ENCODE measurements at regions not wholly inside any gene's neighbourhood (a gene's known extent, or its start where the extent isn't known, plus 50 kb on each side); places are given as distances from the start of the nearest gene placed in this dataset.

- DNase-seq (ENCODE audit: low read depth, low spot score): no peak
- no peak overlapping the region for H3K4me3 ChIP-seq (ENCODE audit: low read length)
Observed at GRCh38 chr1:4351453-4351852, 303.0 kb upstream of the AJAP1 start.

- no peak for DNase-seq (ENCODE audit: low read depth, low spot score)
- H3K4me3 ChIP-seq (ENCODE audit: low read length): no peak overlapping the region
Observed at GRCh38 chr1:4353090-4353856, 301.1 kb upstream of the AJAP1 start.

- DNase-seq (ENCODE audit: low read depth, low spot score): no peak
- H3K4me3 ChIP-seq (ENCODE audit: low read length): no peak overlapping the region
Observed at GRCh38 chr1:4355839-4356238, 298.6 kb upstream of the AJAP1 start.

- H3K4me3 ChIP-seq (ENCODE audit: low read length): no peak overlapping the region
- DNase-seq (ENCODE audit: low read depth, low spot score): no peak
Observed at GRCh38 chr1:4362314-4363044, 291.9 kb upstream of the AJAP1 start.

- no peak overlapping the region for H3K4me3 ChIP-seq (ENCODE audit: low read length)
- no peak for DNase-seq (ENCODE audit: low read depth, low spot score)
Observed at GRCh38 chr1:4366091-4366490, 288.3 kb upstream of the AJAP1 start.

GRCh38 chr1:4367230-4367777, 287.1 kb upstream of the AJAP1 start:
- H3K4me3 ChIP-seq (ENCODE audit: low read length): no peak overlapping the region
- DNase-seq (ENCODE audit: low read depth, low spot score): no peak

- no peak overlapping the region for H3K4me3 ChIP-seq (ENCODE audit: low read length)
Observed at GRCh38 chr1:4369335-4369734, 285.1 kb upstream of the AJAP1 start.

GRCh38 chr1:4371849-4372248, 282.6 kb upstream of the AJAP1 start:
- DNase-seq (ENCODE audit: low read depth, low spot score): no peak
- H3K4me3 ChIP-seq (ENCODE audit: low read length): no peak overlapping the region

More at GRCh38 chr1:4369335-4369734, 285.1 kb upstream of the AJAP1 start:
- no peak for DNase-seq (ENCODE audit: low read depth, low spot score)

- no peak for DNase-seq (ENCODE audit: low read depth, low spot score)
Observed at GRCh38 chr1:4375812-4376211, 278.6 kb upstream of the AJAP1 start.

GRCh38 chr1:4379451-4380175, 274.8 kb upstream of the AJAP1 start:
- no peak for DNase-seq (ENCODE audit: low read depth, low spot score)

More at GRCh38 chr1:4375812-4376211, 278.6 kb upstream of the AJAP1 start:
- no peak overlapping the region for H3K4me3 ChIP-seq (ENCODE audit: low read length)

GRCh38 chr1:4380564-4381168, 273.7 kb upstream of the AJAP1 start:
- H3K4me3 ChIP-seq (ENCODE audit: low read length): no peak overlapping the region
- DNase-seq (ENCODE audit: low read depth, low spot score): no peak

More at GRCh38 chr1:4379451-4380175, 274.8 kb upstream of the AJAP1 start:
- H3K4me3 ChIP-seq (ENCODE audit: low read length): no peak overlapping the region

GRCh38 chr1:4393191-4393590, 261.2 kb upstream of the AJAP1 start:
- no peak for DNase-seq (ENCODE audit: low read depth, low spot score)
- H3K4me3 ChIP-seq (ENCODE audit: low read length): no peak overlapping the region

GRCh38 chr1:4394366-4394765, 260.0 kb upstream of the AJAP1 start:
- H3K4me3 ChIP-seq (ENCODE audit: low read length): no peak overlapping the region
- no peak for DNase-seq (ENCODE audit: low read depth, low spot score)

- no peak overlapping the region for H3K4me3 ChIP-seq (ENCODE audit: low read length)
- DNase-seq (ENCODE audit: low read depth, low spot score): no peak
Observed at GRCh38 chr1:4395158-4395557, 259.3 kb upstream of the AJAP1 start.

- no peak for DNase-seq (ENCODE audit: low read depth, low spot score)
- H3K4me3 ChIP-seq (ENCODE audit: low read length): no peak overlapping the region
Observed at GRCh38 chr1:4395676-4396075, 258.7 kb upstream of the AJAP1 start.

GRCh38 chr1:4396551-4396950, 257.9 kb upstream of the AJAP1 start:
- DNase-seq (ENCODE audit: low read depth, low spot score): no peak
- no peak overlapping the region for H3K4me3 ChIP-seq (ENCODE audit: low read length)

GRCh38 chr1:4397196-4397595, 257.2 kb upstream of the AJAP1 start:
- no peak overlapping the region for H3K4me3 ChIP-seq (ENCODE audit: low read length)
- DNase-seq (ENCODE audit: low read depth, low spot score): no peak

GRCh38 chr1:4402032-4402431, 252.4 kb upstream of the AJAP1 start:
- H3K4me3 ChIP-seq (ENCODE audit: low read length): no peak overlapping the region
- no peak for DNase-seq (ENCODE audit: low read depth, low spot score)

GRCh38 chr1:4404854-4405590, 249.4 kb upstream of the AJAP1 start:
- DNase-seq (ENCODE audit: low read depth, low spot score): no peak
- H3K4me3 ChIP-seq (ENCODE audit: low read length): no peak overlapping the region
